Liver (tissue), 8 donors: ENCODE measurements at regions not wholly inside any gene's neighbourhood (a gene's known extent, or its start where the extent isn't known, plus 50 kb on each side); places are given as distances from the start of the nearest gene placed in this dataset.

ENCODE experiments used
- DNase-seq: peaks from one replicate; pipeline ENCODE4 v3.0.0-alpha.2; 2017; ENCODE audit warnings: low spot score
- H3K27ac ChIP-seq, 2 donors: one replicate each; pipeline ENCODE4 v1.7.0; 2013; ENCODE audit warnings: inconsistent platforms in 2 of 2, low read length in 2 of 2, control low read depth in 1 of 2, low read depth in 1 of 2, mild to moderate bottlenecking in 1 of 2
- H3K27me3 ChIP-seq, 4 donors: one replicate each; pipeline versions ENCODE4 v1.6.1 to v1.7.0; 2013; ENCODE audit warnings: low read length in 3 of 4, inconsistent platforms in 1 of 4, mild to moderate bottlenecking in 1 of 4, moderate library complexity in 1 of 4; ENCODE audit not compliant: control insufficient read depth in 4 of 4, insufficient read depth in 4 of 4
- H3K36me3 ChIP-seq, 4 donors: one replicate each; pipeline versions ENCODE4 v1.6.1 to v1.7.0; 2013; ENCODE audit warnings: low read length in 3 of 4, mild to moderate bottlenecking in 3 of 4, low read depth in 1 of 4, moderate library complexity in 1 of 4; ENCODE audit not compliant: control insufficient read depth in 4 of 4, insufficient read depth in 3 of 4
- H3K4me1 ChIP-seq, 4 donors: one replicate each; pipeline versions ENCODE4 v1.6.1 to v1.7.0; 2013; ENCODE audit warnings: low read length in 3 of 4, mild to moderate bottlenecking in 3 of 4, moderate library complexity in 1 of 4; ENCODE audit not compliant: control insufficient read depth in 4 of 4, insufficient read depth in 4 of 4
- H3K4me3 ChIP-seq, 3 donors: one replicate each; pipeline versions ENCODE4 v1.6.1 to v1.7.0; 2013; ENCODE audit warnings: low read length in 3 of 3, control low read depth in 1 of 3, low read depth in 1 of 3, mild to moderate bottlenecking in 1 of 3
- H3K9ac ChIP-seq, 2 donors: one replicate each; pipeline ENCODE4 v1.7.0; 2013; ENCODE audit warnings: low read length in 2 of 2, mild to moderate bottlenecking in 2 of 2, moderate library complexity in 2 of 2, control low read depth in 1 of 2, low read depth in 1 of 2
- H3K9me3 ChIP-seq, 4 donors: one replicate each; pipeline versions ENCODE4 v1.6.1 to v1.7.0; 2013; ENCODE audit warnings: low read length in 3 of 4; ENCODE audit not compliant: control insufficient read depth in 4 of 4
- CTCF ChIP-seq: fragments of 150-350 bp; IDR thresholded peaks from 2 replicates; pipeline ENCODE4 v1.5.1; 2017; ENCODE audit warnings: improper control_type of control experiment, low read depth, low read length; ENCODE audit not compliant: missing input control
- EGR1 ChIP-seq, 2 donors: IDR thresholded peaks; 2 replicates each; pipeline ENCODE4 v1.6.1; 2016 to 2018; ENCODE audit warnings: antibody characterized with exemption in 2 of 2, low read depth in 2 of 2
- FOXA1 ChIP-seq: IDR thresholded peaks from 2 replicates; pipeline ENCODE4 v1.6.1; 2016; ENCODE audit warnings: antibody characterized with exemption
- FOXA2 ChIP-seq: IDR thresholded peaks from 2 replicates; pipeline ENCODE4 v1.6.1; 2016; ENCODE audit warnings: antibody characterized with exemption
- GABPA ChIP-seq, 2 donors: IDR thresholded peaks in 1 of 2; conservative IDR thresholded peaks in 1 of 2; 2 replicates each; pipeline ENCODE4 v1.6.1; 2016; ENCODE audit warnings: antibody characterized with exemption in 2 of 2, mild to moderate bottlenecking in 1 of 2, moderate library complexity in 1 of 2
- HNF4G ChIP-seq: IDR thresholded peaks from 2 replicates; pipeline ENCODE4 v1.6.1; 2016; ENCODE audit warnings: antibody characterized with exemption
- JUND ChIP-seq, 2 donors: IDR thresholded peaks; 2 replicates each; pipeline ENCODE4 v1.6.1; 2016; ENCODE audit warnings: antibody characterized with exemption in 2 of 2
- MAX ChIP-seq: IDR thresholded peaks from 2 replicates; pipeline ENCODE4 v1.6.1; 2016; ENCODE audit warnings: antibody characterized with exemption
- RAD21 ChIP-seq, 2 donors: IDR thresholded peaks; 2 replicates each; pipeline ENCODE4 v1.6.1; 2016; ENCODE audit warnings: antibody characterized with exemption in 2 of 2, mild to moderate bottlenecking in 2 of 2
- RXRA ChIP-seq, 2 donors: IDR thresholded peaks; 2 replicates each; pipeline ENCODE4 v1.6.1; 2017 to 2018; ENCODE audit warnings: antibody characterized with exemption in 2 of 2, mild to moderate bottlenecking in 1 of 2
- SP1 ChIP-seq: IDR thresholded peaks from 2 replicates; pipeline ENCODE4 v1.6.1; 2018; ENCODE audit warnings: antibody characterized with exemption, mild to moderate bottlenecking
- YY1 ChIP-seq: IDR thresholded peaks from 2 replicates; pipeline ENCODE4 v1.6.1; 2016; ENCODE audit warnings: antibody characterized with exemption, mild to moderate bottlenecking
- WGBS: extraction: QIAGEN DNeasy Blood & Tissue Kit; methylation state at CpG from one replicate; pipeline ENCODE4 v1.1.7; 2013; 5-methylcytosine and 5-hydroxymethylcytosine counted together
- TF ChIP-seq, protein P1 (sequence below): IDR thresholded peaks from 2 replicates; pipeline ENCODE4 v1.6.1; 2016; ENCODE audit warnings: antibody characterized with exemption
- TF ChIP-seq, protein P2 (sequence below): IDR thresholded peaks from 2 replicates; pipeline ENCODE4 v1.6.1; 2016; ENCODE audit warnings: antibody characterized with exemption, mild to moderate bottlenecking
- donor health status: healthy.
- donor health status: healthy.
- donor health status: healthy.
- donor health status: healthy.
- donor health status: healthy.

DNA sequence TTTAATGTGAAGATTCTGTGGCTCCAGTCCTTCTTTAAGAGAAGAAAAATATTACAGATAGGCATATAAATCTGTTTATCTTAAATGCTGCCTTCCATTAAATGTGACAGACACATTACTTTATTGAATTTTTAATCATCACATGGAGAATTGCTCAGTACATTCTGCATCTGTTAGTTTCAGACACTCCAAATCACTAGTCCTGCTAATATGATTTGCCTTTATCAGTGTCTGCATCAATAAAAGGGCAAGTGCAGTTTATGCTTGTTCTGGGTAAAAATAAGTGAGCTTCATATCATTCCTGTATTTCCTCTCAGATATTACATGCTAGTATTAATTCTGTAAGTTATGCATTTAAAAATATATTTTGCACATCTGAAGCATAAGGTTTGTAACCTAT lies 666.4 kb downstream of the TECRL start:
- Histone ChIP-seq H3K27ac (no peak overlapping the region), H3K36me3 (no peaks in the 10 kb centered on the region), H3K9ac (no peak overlapping the region), H3K4me3 (no peak overlapping the region), H3K27me3 (no peaks in the 10 kb centered on the region), H3K4me1 (no peaks in the 10 kb centered on the region), H3K9me3 (no peaks in the 10 kb centered on the region)
- no peak for TF ChIP-seq YY1
- no peak for TF ChIP-seq RAD21 (IDR thresholded peaks at IDR 0.05)
- TF ChIP-seq HNF4G: no peak
- TF ChIP-seq, protein P1, sequence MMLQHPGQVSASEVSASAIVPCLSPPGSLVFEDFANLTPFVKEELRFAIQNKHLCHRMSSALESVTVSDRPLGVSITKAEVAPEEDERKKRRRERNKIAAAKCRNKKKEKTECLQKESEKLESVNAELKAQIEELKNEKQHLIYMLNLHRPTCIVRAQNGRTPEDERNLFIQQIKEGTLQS: no peak
- DNase-seq: no peak

DNA sequence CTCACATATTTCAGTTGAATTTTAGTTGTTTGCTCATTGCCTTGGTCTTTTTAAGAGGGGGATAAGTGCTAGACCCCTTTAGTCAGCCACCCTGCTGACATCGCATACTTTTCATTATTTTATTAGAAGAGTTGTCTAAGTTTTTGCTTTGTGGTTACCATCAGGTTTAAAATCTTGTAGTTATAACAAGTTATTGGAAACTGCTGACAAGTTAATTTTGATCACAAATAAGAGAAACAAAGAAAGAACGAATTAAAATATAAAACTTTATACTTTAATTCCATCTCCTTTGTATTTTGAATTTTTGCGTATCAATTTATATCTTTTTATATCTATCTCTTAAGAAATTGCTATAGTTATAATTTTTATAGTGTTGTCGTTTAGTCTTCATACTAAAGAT lies 679.7 kb downstream of the TECRL start:
- Histone ChIP-seq H3K9ac (no peak overlapping the region), H3K27me3 (no peaks in the 10 kb centered on the region), H3K36me3 (no peaks in the 10 kb centered on the region), H3K4me3 (no peak overlapping the region), H3K27ac (no peak overlapping the region), H3K9me3 (no peaks in the 10 kb centered on the region), H3K4me1 (no peaks in the 10 kb centered on the region)
- 78% methylated on average over 4 of the region's 4 CpGs for WGBS
- TF ChIP-seq FOXA2 (no peak), RXRA (IDR thresholded peaks at IDR 0.05) (no peak), CTCF (no peak)
- TF ChIP-seq, protein P2, sequence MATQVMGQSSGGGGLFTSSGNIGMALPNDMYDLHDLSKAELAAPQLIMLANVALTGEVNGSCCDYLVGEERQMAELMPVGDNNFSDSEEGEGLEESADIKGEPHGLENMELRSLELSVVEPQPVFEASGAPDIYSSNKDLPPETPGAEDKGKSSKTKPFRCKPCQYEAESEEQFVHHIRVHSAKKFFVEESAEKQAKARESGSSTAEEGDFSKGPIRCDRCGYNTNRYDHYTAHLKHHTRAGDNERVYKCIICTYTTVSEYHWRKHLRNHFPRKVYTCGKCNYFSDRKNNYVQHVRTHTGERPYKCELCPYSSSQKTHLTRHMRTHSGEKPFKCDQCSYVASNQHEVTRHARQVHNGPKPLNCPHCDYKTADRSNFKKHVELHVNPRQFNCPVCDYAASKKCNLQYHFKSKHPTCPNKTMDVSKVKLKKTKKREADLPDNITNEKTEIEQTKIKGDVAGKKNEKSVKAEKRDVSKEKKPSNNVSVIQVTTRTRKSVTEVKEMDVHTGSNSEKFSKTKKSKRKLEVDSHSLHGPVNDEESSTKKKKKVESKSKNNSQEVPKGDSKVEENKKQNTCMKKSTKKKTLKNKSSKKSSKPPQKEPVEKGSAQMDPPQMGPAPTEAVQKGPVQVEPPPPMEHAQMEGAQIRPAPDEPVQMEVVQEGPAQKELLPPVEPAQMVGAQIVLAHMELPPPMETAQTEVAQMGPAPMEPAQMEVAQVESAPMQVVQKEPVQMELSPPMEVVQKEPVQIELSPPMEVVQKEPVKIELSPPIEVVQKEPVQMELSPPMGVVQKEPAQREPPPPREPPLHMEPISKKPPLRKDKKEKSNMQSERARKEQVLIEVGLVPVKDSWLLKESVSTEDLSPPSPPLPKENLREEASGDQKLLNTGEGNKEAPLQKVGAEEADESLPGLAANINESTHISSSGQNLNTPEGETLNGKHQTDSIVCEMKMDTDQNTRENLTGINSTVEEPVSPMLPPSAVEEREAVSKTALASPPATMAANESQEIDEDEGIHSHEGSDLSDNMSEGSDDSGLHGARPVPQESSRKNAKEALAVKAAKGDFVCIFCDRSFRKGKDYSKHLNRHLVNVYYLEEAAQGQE: no peak
- DNase-seq: no peak

GRCh38 chr4:63728480-63729177 lies 680.6 kb downstream of the TECRL start:
- no peak for DNase-seq
- Histone ChIP-seq H3K9me3 (no peaks in the 10 kb centered on the region), H3K9ac (no peak overlapping the region), H3K4me3 (no peak overlapping the region), H3K4me1 (no peaks in the 10 kb centered on the region), H3K36me3 (no peaks in the 10 kb centered on the region), H3K27me3 (no peaks in the 10 kb centered on the region), H3K27ac (no peak overlapping the region)
- TF ChIP-seq JUND (IDR thresholded peaks at IDR 0.05) (no peak), RAD21 (IDR thresholded peaks at IDR 0.05) (no peak), MAX (no peak), FOXA2 (no peak), SP1 (no peak), GABPA (IDR thresholded peaks at IDR 0.05 in 1 of 2, conservative IDR thresholded peaks at IDR 0.05 in 1 of 2) (no peak), EGR1 (IDR thresholded peaks at IDR 0.05; ENCODE audit: low read depth in 2 of 2) (no peak), FOXA1 (no peak)
- TF ChIP-seq, protein P1: no peak
- 24% methylated on average over 3 of the region's 3 CpGs for WGBS
